ENCODE measurements at regions not wholly inside any gene's neighbourhood (a gene's known extent, or its start where the extent isn't known, plus 50 kb on each side); places are given as distances from the start of the nearest gene placed in this dataset.

- H3K4me1 ChIP-seq, result no peaks in the 10 kb centered on the region
- no peak for ATAC-seq
- intact Hi-C loops (cut with DNase I), result no loop called here
- no peak for DNase-seq
- WGBS, 2 donors, result 79 to 88% methylated on average over 2 of the region's 2 CpGs
- H3K27ac ChIP-seq, result no peak overlapping the region
- TF ChIP-seq, protein P1, sequence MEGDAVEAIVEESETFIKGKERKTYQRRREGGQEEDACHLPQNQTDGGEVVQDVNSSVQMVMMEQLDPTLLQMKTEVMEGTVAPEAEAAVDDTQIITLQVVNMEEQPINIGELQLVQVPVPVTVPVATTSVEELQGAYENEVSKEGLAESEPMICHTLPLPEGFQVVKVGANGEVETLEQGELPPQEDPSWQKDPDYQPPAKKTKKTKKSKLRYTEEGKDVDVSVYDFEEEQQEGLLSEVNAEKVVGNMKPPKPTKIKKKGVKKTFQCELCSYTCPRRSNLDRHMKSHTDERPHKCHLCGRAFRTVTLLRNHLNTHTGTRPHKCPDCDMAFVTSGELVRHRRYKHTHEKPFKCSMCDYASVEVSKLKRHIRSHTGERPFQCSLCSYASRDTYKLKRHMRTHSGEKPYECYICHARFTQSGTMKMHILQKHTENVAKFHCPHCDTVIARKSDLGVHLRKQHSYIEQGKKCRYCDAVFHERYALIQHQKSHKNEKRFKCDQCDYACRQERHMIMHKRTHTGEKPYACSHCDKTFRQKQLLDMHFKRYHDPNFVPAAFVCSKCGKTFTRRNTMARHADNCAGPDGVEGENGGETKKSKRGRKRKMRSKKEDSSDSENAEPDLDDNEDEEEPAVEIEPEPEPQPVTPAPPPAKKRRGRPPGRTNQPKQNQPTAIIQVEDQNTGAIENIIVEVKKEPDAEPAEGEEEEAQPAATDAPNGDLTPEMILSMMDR (IDR thresholded peaks at IDR 0.05), result no peak
- no peak for TF ChIP-seq POLR2A (IDR thresholded peaks at IDR 0.05)
- no peaks in the 10 kb centered on the region for H3K9me3 ChIP-seq
- no peaks in the 10 kb centered on the region for H3K27me3 ChIP-seq
- H3K4me3 ChIP-seq, result no peak overlapping the region
- H3K36me3 ChIP-seq (replicated peaks in 1 of 2; ENCODE audit: insufficient read depth in 1 of 2, low read depth in 2 of 2), result no peaks in the 10 kb centered on the region
These were observed 296.6 kb downstream of the PLOD2 start for GRCh38 chr3:145864336-145864735.

DNA sequence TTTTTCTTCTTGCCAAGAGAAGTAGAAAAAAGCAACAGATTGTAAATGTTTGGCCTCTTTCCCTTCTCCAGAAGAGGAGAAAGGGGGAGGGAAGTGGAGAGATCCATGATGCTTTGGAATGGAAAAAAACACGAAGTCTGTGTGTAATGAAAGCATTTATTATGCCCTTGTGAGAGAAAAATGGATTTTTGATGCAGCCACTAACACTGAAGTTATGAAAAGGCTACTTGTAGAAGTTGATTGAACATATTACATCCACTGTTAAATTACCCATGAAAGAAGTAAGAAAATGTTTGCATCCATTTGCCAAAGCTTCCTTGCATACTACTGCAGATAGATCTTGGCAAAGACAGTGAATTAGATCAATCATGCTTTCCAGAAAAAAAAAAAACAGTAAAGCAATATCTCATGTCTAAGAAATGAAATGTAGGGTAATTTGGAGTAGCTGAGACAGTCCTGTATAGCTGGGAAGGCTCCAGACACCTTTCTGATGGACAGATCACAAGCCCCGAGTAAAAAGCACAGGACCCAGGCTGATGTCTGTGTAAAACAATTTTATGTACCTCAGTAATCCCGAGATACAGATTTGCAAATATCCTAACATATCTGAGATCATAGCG, 295.5 kb downstream of the PLOD2 start:
- no peak for DNase-seq
- intact Hi-C loops (cut with DNase I), result no loop called here
- no peaks in the 10 kb centered on the region for H3K4me1 ChIP-seq
- ATAC-seq, result peak; percentile 47
- H3K27me3 ChIP-seq, result no peaks in the 10 kb centered on the region
- H3K36me3 ChIP-seq (replicated peaks in 1 of 2; ENCODE audit: insufficient read depth in 1 of 2, low read depth in 2 of 2), result no peaks in the 10 kb centered on the region
- 27 to 31% methylated on average over 4 of the region's 4 CpGs for WGBS, 2 donors
- TF ChIP-seq POLR2A (IDR thresholded peaks at IDR 0.05), result no peak
- TF ChIP-seq, protein P1 (IDR thresholded peaks at IDR 0.05), result no peak
- H3K4me3 ChIP-seq, result no peak overlapping the region
- H3K27ac ChIP-seq, result no peak overlapping the region
- no peaks in the 10 kb centered on the region for H3K9me3 ChIP-seq

DNA sequence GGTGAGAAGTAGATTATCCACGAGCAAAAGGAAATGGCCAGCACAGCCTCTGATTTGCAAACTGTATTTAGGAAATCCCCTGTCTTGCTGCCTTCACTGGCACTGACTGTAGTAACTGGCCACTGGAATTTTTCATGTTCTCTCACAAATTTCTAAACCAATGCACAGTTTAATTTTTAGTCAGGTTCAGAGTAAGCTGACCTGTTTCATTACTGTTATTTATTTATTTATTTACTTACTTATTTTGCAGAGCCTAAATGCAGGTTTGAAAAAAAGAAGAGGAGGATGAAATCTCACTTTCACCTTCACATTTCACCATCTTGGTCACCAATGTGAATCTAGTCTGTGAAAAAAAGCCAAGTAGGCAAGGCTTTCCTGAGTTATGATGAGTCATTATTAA, 291.0 kb downstream of the PLOD2 start:
- no peak overlapping the region for H3K4me3 ChIP-seq
- no peak overlapping the region for H3K27ac ChIP-seq
- DNase-seq (no peak), ATAC-seq (peak; percentile 21)
- no peaks in the 10 kb centered on the region for H3K27me3 ChIP-seq
- no peaks in the 10 kb centered on the region for H3K9me3 ChIP-seq
- TF ChIP-seq, protein P1 (IDR thresholded peaks at IDR 0.05), result no peak
- no peak for TF ChIP-seq POLR2A (IDR thresholded peaks at IDR 0.05)
- no peaks in the 10 kb centered on the region for H3K36me3 ChIP-seq (replicated peaks in 1 of 2; ENCODE audit: insufficient read depth in 1 of 2, low read depth in 2 of 2)
- no peaks in the 10 kb centered on the region for H3K4me1 ChIP-seq
- intact Hi-C loops (cut with DNase I), result no loop called here
- WGBS, 2 donors, result 29 to 31% methylated on average over 1 of the region's 1 CpG

GRCh38 chr3:145882436-145882835, 278.5 kb downstream of the PLOD2 start:
- WGBS, 2 donors, result 68 to 72% methylated on average over 2 of the region's 2 CpGs
- H3K27ac ChIP-seq, result no peak overlapping the region
- H3K9me3 ChIP-seq, result no peaks in the 10 kb centered on the region
- no peaks in the 10 kb centered on the region for H3K4me1 ChIP-seq
- ATAC-seq, result no peak
- no peak overlapping the region for H3K4me3 ChIP-seq
- TF ChIP-seq, protein P1 (IDR thresholded peaks at IDR 0.05), result no peak
- no peak for TF ChIP-seq POLR2A (IDR thresholded peaks at IDR 0.05)
- intact Hi-C loops (cut with DNase I), result no loop called here
- H3K27me3 ChIP-seq, result no peaks in the 10 kb centered on the region
- H3K36me3 ChIP-seq (replicated peaks in 1 of 2; ENCODE audit: insufficient read depth in 1 of 2, low read depth in 2 of 2), result no peaks in the 10 kb centered on the region
- DNase-seq, result no peak

GRCh38 chr3:145889730-145890129, 271.3 kb downstream of the PLOD2 start:
- TF ChIP-seq, protein P1 (IDR thresholded peaks at IDR 0.05), result no peak
- no peak for TF ChIP-seq POLR2A (IDR thresholded peaks at IDR 0.05)
- intact Hi-C loops (cut with DNase I), result no loop called here
- H3K4me1 ChIP-seq, result no peaks in the 10 kb centered on the region
- no peaks in the 10 kb centered on the region for H3K36me3 ChIP-seq (replicated peaks in 1 of 2; ENCODE audit: insufficient read depth in 1 of 2, low read depth in 2 of 2)
- H3K27ac ChIP-seq, result no peak overlapping the region
- H3K27me3 ChIP-seq, result no peaks in the 10 kb centered on the region
- DNase-seq (no peak), ATAC-seq (no peak)
- no peak overlapping the region for H3K4me3 ChIP-seq
- no peaks in the 10 kb centered on the region for H3K9me3 ChIP-seq
- 86 to 96% methylated on average over 2 of the region's 2 CpGs for WGBS, 2 donors

Measured in body of pancreas (tissue), 4 donors.